Brain microvascular endothelial cell (primary cell): ENCODE measurements at regions not wholly inside any gene's neighbourhood (a gene's known extent, or its start where the extent isn't known, plus 50 kb on each side); places are given as distances from the start of the nearest gene placed in this dataset.

Source experiments
- DNase-seq: peaks from one replicate; pipeline ENCODE4 v3.0.0-alpha.2; 2020
- H3K27ac ChIP-seq: fragments of 250-450 bp; sonication (Bioruptor Pico); 2 replicates; pipeline ENCODE4 v1.5.1; 2020; ENCODE audit warnings: mild to moderate bottlenecking, moderate library complexity
- H3K27me3 ChIP-seq: fragments of 250-450 bp; sonication (Bioruptor Pico); replicated peaks from 2 replicates; pipeline ENCODE4 v1.5.1; 2020; ENCODE audit warnings: mild to moderate bottlenecking
- H3K36me3 ChIP-seq: fragments of 250-450 bp; sonication (Bioruptor Pico); replicated peaks from 2 replicates; pipeline ENCODE4 v1.5.1; 2020; ENCODE audit warnings: mild to moderate bottlenecking
- H3K4me3 ChIP-seq: 2 replicates; pipeline ENCODE4 v1.5.1; 2011; ENCODE audit warnings: low read depth, mild to moderate bottlenecking, control low read depth, low read length, moderate library complexity
- in situ Hi-C: cut with HindIII; loops from 2 replicates; pipeline ENCODE4 v1.10.0; 2017; ENCODE audit warnings: low sequenced_read_pairs, low pct_ligation_motif_present
- TF ChIP-seq, protein P1 (sequence below): IDR thresholded peaks from 2 replicates; pipeline ENCODE4 v1.5.1; 2011; ENCODE audit warnings: low read depth, mild to moderate bottlenecking, moderate library complexity, low read length, control low read depth, inconsistent platforms; ENCODE audit errors: missing control alignments

DNA sequence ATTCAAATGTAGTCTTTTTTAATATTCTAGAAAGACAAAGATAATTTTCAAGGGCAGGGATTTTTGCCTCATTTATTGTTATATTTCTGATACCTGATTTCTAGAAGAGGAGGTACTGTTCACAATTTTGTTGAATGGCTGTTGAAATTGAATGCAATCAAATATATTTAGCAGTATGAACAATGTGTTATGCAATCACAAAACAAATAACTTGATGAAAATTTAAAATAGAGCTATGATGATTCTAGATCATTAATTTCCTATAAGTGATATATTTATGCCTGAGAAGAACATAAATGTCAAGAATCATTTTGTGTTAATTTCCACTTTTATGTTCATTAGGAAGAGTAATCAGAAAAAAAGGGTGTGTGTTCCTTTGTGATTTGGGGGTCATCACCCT is 114.6 kb upstream of the CNTNAP2 start:
- in situ Hi-C loops, result no loop called here
- Histone ChIP-seq H3K4me3 (no peak overlapping the region), H3K27me3 (no peaks in the 10 kb centered on the region), H3K27ac (no peak overlapping the region), H3K36me3 (no peaks in the 10 kb centered on the region)
- TF ChIP-seq, protein P1, sequence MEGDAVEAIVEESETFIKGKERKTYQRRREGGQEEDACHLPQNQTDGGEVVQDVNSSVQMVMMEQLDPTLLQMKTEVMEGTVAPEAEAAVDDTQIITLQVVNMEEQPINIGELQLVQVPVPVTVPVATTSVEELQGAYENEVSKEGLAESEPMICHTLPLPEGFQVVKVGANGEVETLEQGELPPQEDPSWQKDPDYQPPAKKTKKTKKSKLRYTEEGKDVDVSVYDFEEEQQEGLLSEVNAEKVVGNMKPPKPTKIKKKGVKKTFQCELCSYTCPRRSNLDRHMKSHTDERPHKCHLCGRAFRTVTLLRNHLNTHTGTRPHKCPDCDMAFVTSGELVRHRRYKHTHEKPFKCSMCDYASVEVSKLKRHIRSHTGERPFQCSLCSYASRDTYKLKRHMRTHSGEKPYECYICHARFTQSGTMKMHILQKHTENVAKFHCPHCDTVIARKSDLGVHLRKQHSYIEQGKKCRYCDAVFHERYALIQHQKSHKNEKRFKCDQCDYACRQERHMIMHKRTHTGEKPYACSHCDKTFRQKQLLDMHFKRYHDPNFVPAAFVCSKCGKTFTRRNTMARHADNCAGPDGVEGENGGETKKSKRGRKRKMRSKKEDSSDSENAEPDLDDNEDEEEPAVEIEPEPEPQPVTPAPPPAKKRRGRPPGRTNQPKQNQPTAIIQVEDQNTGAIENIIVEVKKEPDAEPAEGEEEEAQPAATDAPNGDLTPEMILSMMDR, result no peak
- no peak for DNase-seq

DNA sequence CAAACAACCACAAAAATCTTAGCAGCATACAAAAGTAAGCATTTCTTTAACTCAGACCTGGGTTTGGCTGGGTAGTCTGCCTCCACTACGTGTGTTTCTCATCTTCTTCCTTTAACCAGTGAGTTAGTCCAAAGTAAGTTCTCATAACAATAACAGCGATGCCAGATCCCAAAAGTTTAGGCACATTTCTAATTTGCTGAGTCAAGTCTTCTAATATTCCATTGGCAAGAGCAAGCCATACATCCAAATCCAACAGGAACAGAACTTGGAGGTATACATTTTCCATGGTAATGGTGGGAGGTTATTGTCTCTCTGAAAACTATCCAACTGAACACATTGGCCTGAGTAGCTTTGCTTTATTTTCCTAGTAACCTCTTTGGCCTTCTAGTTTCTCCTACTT is 115.7 kb upstream of the CNTNAP2 start:
- in situ Hi-C loops, result no loop called here
- Histone ChIP-seq H3K27me3 (no peaks in the 10 kb centered on the region), H3K4me3 (no peak overlapping the region), H3K36me3 (no peaks in the 10 kb centered on the region), H3K27ac (no peak overlapping the region)
- TF ChIP-seq, protein P1, result no peak
- DNase-seq, result no peak

DNA sequence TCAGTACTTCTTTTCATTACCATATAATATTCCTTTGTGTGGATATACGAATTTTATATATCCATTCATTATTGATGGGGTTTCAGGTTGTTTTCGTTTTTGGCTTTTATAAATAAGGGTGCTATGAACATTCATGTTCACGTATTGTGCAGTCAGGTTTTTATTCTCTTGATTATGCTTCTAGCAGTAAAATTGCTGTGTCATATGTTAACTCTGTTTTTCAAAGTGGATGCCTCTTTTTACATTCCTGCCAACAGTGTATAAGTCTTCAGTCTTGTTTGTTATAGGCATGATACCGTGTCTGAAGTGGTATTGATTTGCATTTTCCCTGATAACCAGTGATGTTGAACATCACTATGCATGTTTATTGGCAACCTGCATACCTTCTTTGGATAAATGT is 127.1 kb upstream of the CNTNAP2 start:
- no peak for DNase-seq
- in situ Hi-C loops, result no loop called here
- Histone ChIP-seq H3K4me3 (no peak overlapping the region), H3K27ac (no peak overlapping the region), H3K36me3 (no peaks in the 10 kb centered on the region), H3K27me3 (no peaks in the 10 kb centered on the region)
- TF ChIP-seq, protein P1, result no peak

DNA sequence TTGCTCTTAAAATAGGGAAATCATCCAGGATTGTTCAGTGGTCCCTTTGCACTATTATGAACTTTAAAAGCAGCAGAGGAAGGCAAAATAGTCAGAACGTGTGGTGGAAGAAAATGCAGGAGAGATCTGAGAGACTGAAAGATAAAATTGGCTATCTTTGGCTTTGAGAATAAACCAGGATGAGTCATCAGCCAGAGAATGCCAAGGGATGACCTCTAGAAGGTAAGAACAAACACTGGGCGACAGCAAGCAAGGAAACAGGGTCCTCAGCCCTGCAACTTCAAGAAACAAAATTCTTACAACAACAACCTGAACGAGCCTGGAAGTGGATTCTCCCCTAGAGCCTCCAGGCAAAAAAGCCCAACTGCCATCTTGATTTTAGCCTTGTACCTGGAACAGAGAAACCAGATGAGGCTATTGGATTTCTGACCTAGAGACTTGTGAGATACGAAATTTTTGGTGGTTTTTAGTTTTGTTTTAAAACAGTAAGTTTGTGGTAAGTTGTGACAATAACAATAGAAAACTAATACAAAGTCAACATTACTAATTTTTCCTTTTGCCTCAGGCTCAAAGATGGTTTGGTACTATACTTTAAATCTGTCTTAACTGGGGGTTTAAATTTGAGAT is 130.2 kb upstream of the CNTNAP2 start:
- Histone ChIP-seq H3K27ac (no peak overlapping the region), H3K4me3 (no peak overlapping the region), H3K27me3 (no peaks in the 10 kb centered on the region), H3K36me3 (no peaks in the 10 kb centered on the region)
- TF ChIP-seq, protein P1, result no peak
- DNase-seq, result peak; percentile 7
- in situ Hi-C loops, result no loop called here

DNA sequence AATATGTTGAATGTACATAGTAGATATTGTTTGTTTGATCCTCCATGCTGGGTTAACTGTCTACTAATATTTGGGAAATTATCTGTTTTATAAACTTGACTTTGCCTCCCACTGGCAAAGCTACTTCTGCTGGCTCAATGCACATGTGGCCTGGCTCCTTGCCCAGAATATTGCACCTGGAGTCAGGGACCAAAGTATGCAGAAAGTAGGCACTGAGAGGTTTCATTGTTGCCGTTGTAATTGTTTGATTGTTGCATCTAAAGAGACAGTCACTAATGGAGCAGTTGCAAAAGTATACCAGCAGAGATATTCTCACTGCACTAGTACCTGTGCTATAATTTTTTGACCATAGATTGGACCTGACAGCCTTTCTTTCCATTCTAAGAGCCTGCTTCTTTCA is 137.8 kb upstream of the CNTNAP2 start:
- TF ChIP-seq, protein P1, result no peak
- no peaks in the 10 kb centered on the region for H3K36me3 ChIP-seq
- H3K4me3 ChIP-seq, result no peak overlapping the region
- H3K27me3 ChIP-seq, result no peaks in the 10 kb centered on the region
- no peak for DNase-seq
- no peak overlapping the region for H3K27ac ChIP-seq
- in situ Hi-C loops, result no loop called here

DNA sequence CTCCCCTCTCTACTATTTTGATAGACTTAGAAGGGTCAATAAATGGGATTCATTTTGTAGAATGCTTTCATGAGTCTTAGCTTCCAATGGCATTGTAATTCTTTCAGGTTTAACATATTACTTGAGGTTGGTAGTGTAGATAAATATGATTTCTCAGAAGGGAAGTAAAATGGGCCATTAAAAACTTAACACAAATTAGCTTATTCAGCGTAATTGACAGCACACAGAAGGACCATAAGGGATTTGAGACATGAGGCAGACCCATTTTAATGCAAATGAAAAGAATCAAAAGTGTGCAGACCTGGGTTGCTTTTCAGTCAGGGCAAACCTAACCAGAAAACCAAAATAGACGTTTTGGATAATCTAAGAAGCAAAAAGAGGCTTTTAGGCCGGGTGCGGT is 156.6 kb upstream of the CNTNAP2 start:
- in situ Hi-C loops, result no loop called here
- Histone ChIP-seq H3K27me3 (no peaks in the 10 kb centered on the region), H3K4me3 (no peak overlapping the region), H3K27ac (no peak overlapping the region), H3K36me3 (no peaks in the 10 kb centered on the region)
- DNase-seq, result no peak
- TF ChIP-seq, protein P1, result no peak
